PC-9 (cell line): ENCODE measurements at regions not wholly inside any gene's neighbourhood (a gene's known extent, or its start where the extent isn't known, plus 50 kb on each side); places are given as distances from the start of the nearest gene placed in this dataset.

Experiments used
- BruUV-seq: library from RNA; stranded (reverse); fragments of 400-500 nt; replicated peaks from 2 replicates; lab custom pipeline; 2021; lab: Mats Ljungman, UMichigan
- CTCF ChIA-PET: fragments of 300-600 bp; sonication (Branson Sonifier 250); formaldehyde crosslinking; loops from one replicate; lab custom pipeline; 2022; ENCODE audit warnings: antibody characterized with exemption; lab: Charles Lee
- POLR2A ChIA-PET: fragments of 300-600 bp; sonication (Branson Sonifier 250); formaldehyde crosslinking; loops from one replicate; lab custom pipeline; 2022; ENCODE audit warnings: antibody characterized with exemption; ENCODE audit not compliant: unreplicated experiment; lab: Charles Lee
- DNase-seq, 2 experiments: peaks; one replicate each; pipeline versions ENCODE4 v3.0.0 to v3.0.0-alpha.2; 2015 to 2022; ENCODE audit warnings: mixed read lengths in 1 of 2
- H2AFZ ChIP-seq: fragments of 200-600 bp; sonication (generic); 2 replicates; pipeline ENCODE4 v1.8.1; 2017; ENCODE audit warnings: antibody characterized with exemption
- H3F3A ChIP-seq: fragments of 200-600 bp; sonication (generic); 2 replicates; pipeline ENCODE4 v1.8.1; 2017; ENCODE audit warnings: antibody characterized with exemption, mild to moderate bottlenecking, low read depth; ENCODE audit not compliant: insufficient read depth
- H3K27ac ChIP-seq: fragments of 200-600 bp; sonication (generic); 2 replicates; pipeline ENCODE4 v1.6.1; 2016; ENCODE audit warnings: mixed run types
- H3K27me3 ChIP-seq: fragments of 200-600 bp; sonication (generic); 2 replicates; pipeline ENCODE4 v1.6.1; 2016; ENCODE audit warnings: low read depth, mixed run types; ENCODE audit not compliant: insufficient read depth
- H3K36me3 ChIP-seq: fragments of 200-600 bp; sonication (generic); 2 replicates; pipeline ENCODE4 v1.6.1; 2016; ENCODE audit warnings: low read depth, mixed run types
- H3K4me1 ChIP-seq: fragments of 200-600 bp; sonication (generic); replicated peaks from 2 replicates; pipeline ENCODE4 v1.6.1; 2016; ENCODE audit warnings: mixed run types; ENCODE audit not compliant: insufficient read depth
- H3K4me2 ChIP-seq: fragments of 200-600 bp; sonication (generic); 2 replicates; pipeline ENCODE4 v1.6.1; 2017; ENCODE audit warnings: mixed run types
- H3K4me3 ChIP-seq: fragments of 200-600 bp; sonication (generic); 2 replicates; pipeline ENCODE4 v1.6.1; 2016; ENCODE audit warnings: mixed run types
- H3K79me2 ChIP-seq: fragments of 200-600 bp; sonication (generic); 2 replicates; pipeline ENCODE4 v1.6.1; 2017; ENCODE audit warnings: low read depth, mixed run types
- H3K9me2 ChIP-seq: fragments of 200-600 bp; sonication (generic); 2 replicates; pipeline ENCODE4 v1.8.1; 2017; ENCODE audit warnings: mild to moderate bottlenecking; ENCODE audit not compliant: insufficient read depth
- H3K9me3 ChIP-seq: fragments of 200-600 bp; sonication (generic); 2 replicates; pipeline ENCODE4 v1.8.1; 2016; ENCODE audit warnings: low read depth; ENCODE audit not compliant: insufficient read depth
- H4K20me1 ChIP-seq: fragments of 200-600 bp; sonication (generic); 2 replicates; pipeline ENCODE4 v1.8.1; 2017; ENCODE audit not compliant: insufficient read depth
- EZH2 ChIP-seq: fragments of 200-600 bp; sonication (generic); IDR thresholded peaks from 2 replicates; pipeline ENCODE4 v1.8.0; 2017; ENCODE audit warnings: antibody characterized with exemption, low read depth
- intact Hi-C: fragments of 100-400 bp; cut with micrococcal nuclease; formaldehyde crosslinking; loops from one replicate; pipeline ENCODE4 v1.10.0; 2022; ENCODE audit not compliant: unreplicated experiment
- TF ChIP-seq, protein P1 (sequence below): fragments of 200-600 bp; sonication (generic); conservative IDR thresholded peaks from 2 replicates; pipeline ENCODE4 v1.6.1; 2017; ENCODE audit warnings: mixed run types, antibody characterized with exemption, mild to moderate bottlenecking, moderate library complexity

- no TSS peak for BruUV-seq
These were observed 157.4 kb upstream of the AMOT start for GRCh38 chrX:112997991-112998390.

DNA sequence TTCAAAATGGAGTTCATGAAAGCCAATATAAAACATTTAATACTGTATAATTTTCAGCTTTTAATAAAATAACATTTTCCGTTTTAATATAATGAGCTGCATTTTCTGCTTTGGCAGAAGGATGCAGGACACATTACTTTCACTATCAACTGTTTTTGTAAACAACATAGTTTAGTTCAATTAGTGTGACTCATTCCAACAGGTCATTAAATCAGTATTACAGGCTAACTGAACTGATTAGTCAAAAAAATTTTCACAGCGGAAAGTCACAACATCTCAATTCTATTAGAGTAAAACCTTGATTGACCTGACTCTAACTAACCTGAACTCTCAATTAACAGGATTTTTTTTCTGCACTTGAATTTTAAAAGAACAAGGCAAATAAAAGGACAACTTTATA is 151.2 kb upstream of the AMOT start:
- DNase-seq, result no peak
- intact Hi-C loops, result no loop called here
- no peaks in the 10 kb centered on the region for H3K79me2 ChIP-seq
- no peaks in the 10 kb centered on the region for H3K27me3 ChIP-seq
- no peak overlapping the region for H3K4me2 ChIP-seq
- no peaks in the 10 kb centered on the region for H3K36me3 ChIP-seq
- CTCF ChIA-PET, result no interaction called here
- H3K4me3 ChIP-seq, result no peak overlapping the region
- no peaks in the 10 kb centered on the region for H3K9me2 ChIP-seq
- POLR2A ChIA-PET, result no interaction called here
- TF ChIP-seq, protein P1, sequence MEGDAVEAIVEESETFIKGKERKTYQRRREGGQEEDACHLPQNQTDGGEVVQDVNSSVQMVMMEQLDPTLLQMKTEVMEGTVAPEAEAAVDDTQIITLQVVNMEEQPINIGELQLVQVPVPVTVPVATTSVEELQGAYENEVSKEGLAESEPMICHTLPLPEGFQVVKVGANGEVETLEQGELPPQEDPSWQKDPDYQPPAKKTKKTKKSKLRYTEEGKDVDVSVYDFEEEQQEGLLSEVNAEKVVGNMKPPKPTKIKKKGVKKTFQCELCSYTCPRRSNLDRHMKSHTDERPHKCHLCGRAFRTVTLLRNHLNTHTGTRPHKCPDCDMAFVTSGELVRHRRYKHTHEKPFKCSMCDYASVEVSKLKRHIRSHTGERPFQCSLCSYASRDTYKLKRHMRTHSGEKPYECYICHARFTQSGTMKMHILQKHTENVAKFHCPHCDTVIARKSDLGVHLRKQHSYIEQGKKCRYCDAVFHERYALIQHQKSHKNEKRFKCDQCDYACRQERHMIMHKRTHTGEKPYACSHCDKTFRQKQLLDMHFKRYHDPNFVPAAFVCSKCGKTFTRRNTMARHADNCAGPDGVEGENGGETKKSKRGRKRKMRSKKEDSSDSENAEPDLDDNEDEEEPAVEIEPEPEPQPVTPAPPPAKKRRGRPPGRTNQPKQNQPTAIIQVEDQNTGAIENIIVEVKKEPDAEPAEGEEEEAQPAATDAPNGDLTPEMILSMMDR, result no peak
- no peak for TF ChIP-seq EZH2
- H3F3A ChIP-seq, result no peaks in the 10 kb centered on the region
- H3K9me3 ChIP-seq, result no peaks in the 10 kb centered on the region; the same call in 1 of the 2 replicates
- H4K20me1 ChIP-seq, result no peaks in the 10 kb centered on the region
- BruUV-seq, result no TSS peak
- no peak overlapping the region for H2AFZ ChIP-seq
- no peaks in the 10 kb centered on the region for H3K4me1 ChIP-seq
- H3K27ac ChIP-seq, result no peak overlapping the region

More at GRCh38 chrX:112997991-112998390, 157.4 kb upstream of the AMOT start:
- no peaks in the 10 kb centered on the region for H3K9me3 ChIP-seq
- H3F3A ChIP-seq, result no peaks in the 10 kb centered on the region; the same call in 1 of the 2 replicates
- ChIA-PET CTCF (no interaction called here), POLR2A (interaction anchor here (0.6 kb wide), 1 partner anchor 16 kb away, joined by 35 read pairs; no protein-coding TSS in a partner anchor)
- H3K27ac ChIP-seq, result no peak overlapping the region
- H3K27me3 ChIP-seq, result no peaks in the 10 kb centered on the region
- H3K4me1 ChIP-seq, result no peaks in the 10 kb centered on the region
- H3K9me2 ChIP-seq, result no peaks in the 10 kb centered on the region
- no peaks in the 10 kb centered on the region for H3K79me2 ChIP-seq
- H2AFZ ChIP-seq, result no peak overlapping the region
- no peaks in the 10 kb centered on the region for H4K20me1 ChIP-seq
- no peaks in the 10 kb centered on the region for H3K36me3 ChIP-seq
- DNase-seq, result no peak
- TF ChIP-seq, protein P1, result no peak
- TF ChIP-seq EZH2, result no peak
- H3K4me2 ChIP-seq, result no peak overlapping the region
- intact Hi-C loops, result no loop called here
- no peak overlapping the region for H3K4me3 ChIP-seq

- ChIA-PET CTCF (no interaction called here), POLR2A (no interaction called here)
- Histone ChIP-seq H3K4me3 (no peak overlapping the region), H3K79me2 (no peaks in the 10 kb centered on the region), H3K9me3 (no peaks in the 10 kb centered on the region), H3F3A (no peaks in the 10 kb centered on the region), H3K4me2 (no peak overlapping the region), H3K27me3 (no peaks in the 10 kb centered on the region), H3K4me1 (no peaks in the 10 kb centered on the region), H3K36me3 (no peaks in the 10 kb centered on the region), H3K9me2 (no peaks in the 10 kb centered on the region), H2AFZ (no peak overlapping the region), H3K27ac (no peak overlapping the region), H4K20me1 (no peaks in the 10 kb centered on the region)
- BruUV-seq, result no TSS peak
- DNase-seq, result no peak
- TF ChIP-seq, protein P1, result no peak
- TF ChIP-seq EZH2, result no peak
- intact Hi-C loops, result no loop called here
These were observed 139.2 kb upstream of the AMOT start for GRCh38 chrX:112979879-112980278.
